Tibial nerve (tissue), 4 donors: ENCODE measurements at regions not wholly inside any gene's neighbourhood (a gene's known extent, or its start where the extent isn't known, plus 50 kb on each side); places are given as distances from the start of the nearest gene placed in this dataset.

Source experiments
- DNase-seq, 2 donors: peaks; one replicate each; pipeline ENCODE4 v3.0.0-alpha.2; 2019; ENCODE audit warnings: low spot score in 2 of 2
- H3K27ac ChIP-seq, 4 donors: fragments of 200-600 bp; sonication (generic) in 3 of 4; one replicate each; pipeline ENCODE4 v1.5.1; 2017 to 2019; ENCODE audit warnings: mild to moderate bottlenecking in 1 of 4
- H3K27me3 ChIP-seq, 2 donors: fragments of 200-600 bp; sonication (generic) in 1 of 2; one replicate each; pipeline versions ENCODE4 v1.5.1 to v1.6.0; 2017 to 2019
- H3K36me3 ChIP-seq, 3 donors: fragments of 200-600 bp; sonication (generic); one replicate each; pipeline ENCODE4 v1.5.1; 2018 to 2019
- H3K4me1 ChIP-seq, 4 donors: fragments of 200-600 bp; sonication (generic) in 3 of 4; one replicate each; pipeline ENCODE4 v1.5.1; 2017 to 2019
- H3K4me3 ChIP-seq, 4 donors: fragments of 200-600 bp; sonication (generic) in 3 of 4; one replicate each; pipeline ENCODE4 v1.5.1; 2017 to 2019; ENCODE audit warnings: mild to moderate bottlenecking in 1 of 4, moderate library complexity in 1 of 4
- H3K9me3 ChIP-seq, 4 donors: fragments of 200-600 bp; sonication (generic) in 3 of 4; one replicate each; pipeline ENCODE4 v1.5.1; 2017 to 2019
- EP300 ChIP-seq, 2 donors: sonication (generic); formaldehyde crosslinking; IDR thresholded peaks; one replicate each; pipeline ENCODE4 v1.6.1; 2017; ENCODE audit warnings: antibody characterized with exemption in 2 of 2, mild to moderate bottlenecking in 1 of 2
- POLR2A ChIP-seq, 2 donors: fragments of 450-650 bp; IDR thresholded peaks; one replicate each; pipeline ENCODE4 v1.6.1; 2017; ENCODE audit warnings: antibody characterized with exemption in 2 of 2, mild to moderate bottlenecking in 2 of 2, moderate library complexity in 2 of 2
- WGBS, 2 donors: methylation state at CpG; one replicate each; pipeline ENCODE4 v1.1.5; 2018; 5-methylcytosine and 5-hydroxymethylcytosine counted together
- TF ChIP-seq, protein P1 (sequence below), 5 experiments: fragments of 200-600 bp in 3 of 5; fragments of 450-650 bp in 2 of 5; sonication (generic) in 3 of 5; IDR thresholded peaks; one replicate each; pipeline ENCODE4 v1.5.1; 2016 to 2019; ENCODE audit warnings: antibody characterized with exemption in 5 of 5, mild to moderate bottlenecking in 3 of 5, moderate library complexity in 2 of 5

DNA sequence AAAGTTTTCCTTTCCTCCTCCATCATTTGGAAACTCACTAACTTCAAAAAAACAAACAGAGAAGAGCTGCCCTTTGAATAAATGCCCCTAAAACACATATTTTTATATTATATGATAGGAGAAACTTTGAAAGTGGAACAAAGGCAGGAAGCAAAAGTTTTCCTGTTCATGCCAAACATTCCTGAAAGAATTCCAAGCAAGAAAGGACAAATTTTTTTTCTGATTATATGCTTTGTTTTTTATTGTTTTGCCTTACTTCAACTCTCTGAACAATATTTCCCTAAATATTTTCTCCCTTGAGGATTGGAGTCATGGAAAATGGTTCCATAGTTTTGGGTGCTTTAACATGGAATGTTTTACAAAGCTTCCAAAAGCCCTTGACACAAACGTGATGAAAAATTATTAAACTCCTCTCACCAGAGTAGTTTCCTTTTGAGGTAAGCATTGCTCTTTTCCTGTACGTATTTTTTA lies 638.5 kb upstream of the CAMK1G start:
- H3K4me3 ChIP-seq: no peak overlapping the region

DNA sequence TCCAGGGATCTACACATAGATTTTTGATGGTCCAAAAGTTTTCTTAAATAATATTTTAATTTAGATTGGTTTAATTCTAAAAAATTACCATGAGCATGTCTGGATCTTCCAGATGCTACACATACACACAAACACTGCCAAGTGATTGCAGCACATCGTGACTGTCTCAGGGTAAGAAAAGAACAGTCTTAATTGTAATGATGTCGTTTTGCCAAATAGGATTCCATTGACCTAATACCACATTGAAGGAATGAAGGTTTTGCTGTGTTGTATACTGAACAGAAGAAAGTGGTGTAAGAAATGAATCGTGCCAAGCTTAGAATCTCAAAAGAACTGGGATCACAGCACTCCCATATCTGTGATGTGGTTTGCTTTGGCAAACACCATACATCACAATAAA lies 633.3 kb upstream of the CAMK1G start:
- H3K9me3 ChIP-seq: peaks cover 0 to 2% (median 0%) of the 10 kb centered on the region in 4 donors
- TF ChIP-seq POLR2A (IDR thresholded peaks at IDR 0.05): no peak
- TF ChIP-seq, protein P1, sequence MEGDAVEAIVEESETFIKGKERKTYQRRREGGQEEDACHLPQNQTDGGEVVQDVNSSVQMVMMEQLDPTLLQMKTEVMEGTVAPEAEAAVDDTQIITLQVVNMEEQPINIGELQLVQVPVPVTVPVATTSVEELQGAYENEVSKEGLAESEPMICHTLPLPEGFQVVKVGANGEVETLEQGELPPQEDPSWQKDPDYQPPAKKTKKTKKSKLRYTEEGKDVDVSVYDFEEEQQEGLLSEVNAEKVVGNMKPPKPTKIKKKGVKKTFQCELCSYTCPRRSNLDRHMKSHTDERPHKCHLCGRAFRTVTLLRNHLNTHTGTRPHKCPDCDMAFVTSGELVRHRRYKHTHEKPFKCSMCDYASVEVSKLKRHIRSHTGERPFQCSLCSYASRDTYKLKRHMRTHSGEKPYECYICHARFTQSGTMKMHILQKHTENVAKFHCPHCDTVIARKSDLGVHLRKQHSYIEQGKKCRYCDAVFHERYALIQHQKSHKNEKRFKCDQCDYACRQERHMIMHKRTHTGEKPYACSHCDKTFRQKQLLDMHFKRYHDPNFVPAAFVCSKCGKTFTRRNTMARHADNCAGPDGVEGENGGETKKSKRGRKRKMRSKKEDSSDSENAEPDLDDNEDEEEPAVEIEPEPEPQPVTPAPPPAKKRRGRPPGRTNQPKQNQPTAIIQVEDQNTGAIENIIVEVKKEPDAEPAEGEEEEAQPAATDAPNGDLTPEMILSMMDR (IDR thresholded peaks at IDR 0.05): no peak
- no peaks in the 10 kb centered on the region for H3K27me3 ChIP-seq
- H3K4me1 ChIP-seq: no peaks in the 10 kb centered on the region
- H3K36me3 ChIP-seq: no peaks in the 10 kb centered on the region
- 67 to 73% methylated on average over 3 of the region's 3 CpGs for WGBS, 2 donors
- H3K4me3 ChIP-seq: no peak overlapping the region
- no peak for DNase-seq
- H3K27ac ChIP-seq: no peak overlapping the region

More for the DNA sequence above, 638.5 kb upstream of the CAMK1G start:
- Histone ChIP-seq H3K36me3 (no peaks in the 10 kb centered on the region), H3K9me3 (no peaks in the 10 kb centered on the region), H3K27me3 (no peaks in the 10 kb centered on the region), H3K27ac (no peak overlapping the region), H3K4me1 (no peaks in the 10 kb centered on the region)
- no peak for TF ChIP-seq POLR2A (IDR thresholded peaks at IDR 0.05)
- TF ChIP-seq EP300 (IDR thresholded peaks at IDR 0.05): no peak
- TF ChIP-seq, protein P1 (IDR thresholded peaks at IDR 0.05): no peak
- no peak for DNase-seq
- WGBS, 2 donors: 18 to 26% methylated on average over 2 of the region's 2 CpGs

DNA sequence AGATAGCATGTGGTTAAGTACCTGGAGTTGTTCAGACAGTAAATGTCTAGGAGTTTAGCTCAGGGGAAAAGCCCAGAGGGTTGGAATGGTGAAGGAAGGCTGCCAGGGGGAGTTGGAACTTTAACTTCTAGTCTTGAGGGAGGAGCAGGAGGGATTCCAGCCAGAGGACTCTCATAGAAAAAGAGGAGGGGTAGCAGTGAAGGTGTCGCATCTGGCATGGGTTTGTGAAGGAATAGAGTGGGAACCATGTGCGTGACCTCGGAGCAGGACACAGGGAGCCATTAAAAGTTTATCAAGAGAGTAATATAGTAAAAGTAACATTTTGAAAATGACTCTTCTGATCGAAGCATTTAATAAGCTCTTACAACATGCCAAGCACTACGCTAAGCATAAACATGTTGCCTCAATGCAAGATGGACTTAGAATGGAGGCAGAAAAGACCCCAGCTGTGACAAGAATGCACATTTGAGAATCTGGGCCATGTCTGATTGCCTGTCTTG lies 632.4 kb upstream of the CAMK1G start:
- Histone ChIP-seq H3K27me3 (no peaks in the 10 kb centered on the region), H3K9me3 (peaks cover 0 to 2% (median 0%) of the 10 kb centered on the region in 4 donors), H3K4me3 (no peak overlapping the region), H3K4me1 (no peaks in the 10 kb centered on the region), H3K36me3 (no peaks in the 10 kb centered on the region), H3K27ac (no peak overlapping the region)
- 64 to 66% methylated on average over 5 of the region's 5 CpGs for WGBS, 2 donors
- DNase-seq: no peak
- no peak for TF ChIP-seq POLR2A (IDR thresholded peaks at IDR 0.05)
- no peak for TF ChIP-seq EP300 (IDR thresholded peaks at IDR 0.05)
- TF ChIP-seq, protein P1 (IDR thresholded peaks at IDR 0.05): no peak

DNA sequence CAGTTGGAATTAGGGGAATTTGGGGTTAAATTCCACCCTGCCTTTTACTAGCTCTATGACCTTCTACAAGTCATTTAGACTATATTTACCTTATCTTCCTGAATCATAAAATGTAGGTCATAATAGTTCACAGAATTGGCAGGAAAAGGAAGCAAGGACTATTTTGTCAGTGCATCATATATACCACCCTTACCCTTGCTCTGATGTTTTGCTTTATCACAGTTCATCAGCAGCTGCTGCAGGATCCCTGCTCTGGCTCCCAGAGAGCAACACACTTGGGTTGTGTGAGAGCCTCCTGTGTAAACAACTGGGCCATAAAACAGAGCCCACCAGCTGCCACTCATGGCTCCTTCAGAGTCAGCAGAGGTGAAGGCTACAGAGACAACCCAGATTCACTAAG lies 631.6 kb upstream of the CAMK1G start:
- H3K4me3 ChIP-seq: no peak overlapping the region
- no peaks in the 10 kb centered on the region for H3K27me3 ChIP-seq
- no peaks in the 10 kb centered on the region for H3K4me1 ChIP-seq
- no peaks in the 10 kb centered on the region for H3K36me3 ChIP-seq
- no peak overlapping the region for H3K27ac ChIP-seq
- TF ChIP-seq EP300 (IDR thresholded peaks at IDR 0.05) (no peak), POLR2A (IDR thresholded peaks at IDR 0.05) (no peak)
- TF ChIP-seq, protein P1 (IDR thresholded peaks at IDR 0.05): no peak
- peaks cover 0 to 2% (median 0%) of the 10 kb centered on the region in 4 donors for H3K9me3 ChIP-seq
- no peak for DNase-seq

DNA sequence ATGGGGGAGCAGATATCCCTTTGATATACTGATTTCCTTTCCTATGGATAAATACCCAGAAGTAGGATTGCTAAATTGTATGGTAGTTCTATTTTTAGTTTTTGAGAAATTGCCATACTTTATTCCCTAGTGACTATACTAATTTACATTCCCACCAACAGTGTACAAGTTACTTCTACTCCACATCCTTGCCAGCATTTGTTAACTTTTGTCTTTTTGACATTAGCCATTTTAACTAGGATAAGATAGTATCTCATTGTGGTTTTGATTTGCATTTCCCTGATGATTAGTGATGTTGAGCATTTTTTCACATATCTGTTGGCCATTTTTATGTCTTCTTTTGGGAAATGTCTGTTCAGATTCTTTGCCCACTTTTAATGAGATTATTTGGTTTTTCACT lies 620.6 kb upstream of the CAMK1G start:
- no peaks in the 10 kb centered on the region for H3K4me1 ChIP-seq
- no peaks in the 10 kb centered on the region for H3K27me3 ChIP-seq
- TF ChIP-seq POLR2A (IDR thresholded peaks at IDR 0.05) (no peak), EP300 (IDR thresholded peaks at IDR 0.05) (no peak)
- TF ChIP-seq, protein P1 (IDR thresholded peaks at IDR 0.05): no peak
- H3K9me3 ChIP-seq: peaks cover 0 to 28% (median 1%) of the 10 kb centered on the region in 4 donors
- no peak for DNase-seq
- H3K36me3 ChIP-seq: no peaks in the 10 kb centered on the region
- no peak overlapping the region for H3K4me3 ChIP-seq
- H3K27ac ChIP-seq: no peak overlapping the region
